ENCODE measurements at regions not wholly inside any gene's neighbourhood (a gene's known extent, or its start where the extent isn't known, plus 50 kb on each side); places are given as distances from the start of the nearest gene placed in this dataset.

GRCh38 chr6:56727097-56727850, 84.6 kb upstream of the DST start (continued):
- no peak for TF ChIP-seq SOX13 (IDR thresholded peaks at IDR 0.05)
- TF ChIP-seq SOX13 (CRISPR knock-in tag; conservative IDR thresholded peaks at IDR 0.05 in 1 of 2, IDR thresholded peaks at IDR 0.05 in 1 of 2) = peak in 1 of 2 experiments; percentile 73; a peak in 2 of 4 replicates
- TF ChIP-seq ZNF784 (CRISPR knock-in tag; IDR thresholded peaks at IDR 0.05; ENCODE audit: borderline replicate concordance) = no peak
- no peak for TF ChIP-seq CHCHD3 (CRISPR knock-in tag; IDR thresholded peaks at IDR 0.05)
- peak; percentile 10; the same call in 1 of the 2 replicates for TF ChIP-seq GATAD2A (CRISPR knock-in tag; IDR thresholded peaks at IDR 0.05)
- no peak for TF ChIP-seq ESRRA (CRISPR knock-in tag; IDR thresholded peaks at IDR 0.05; ENCODE audit: low read depth)
- 0 out of 2 replicates have a peak, but pooled peaks have one; percentile 9 for TF ChIP-seq SALL1 (CRISPR knock-in tag; IDR thresholded peaks at IDR 0.05)
- TF ChIP-seq PAXIP1 (CRISPR knock-in tag; conservative IDR thresholded peaks at IDR 0.05) = 0 out of 2 replicates have a peak, but pooled peaks have one; percentile 22
- TF ChIP-seq ARID3A (IDR thresholded peaks at IDR 0.05; ENCODE audit: low read depth, low read length) = peak; percentile 37
- peak; percentile 55; the same call in 1 of the 2 replicates for TF ChIP-seq ZSCAN31 (CRISPR knock-in tag; IDR thresholded peaks at IDR 0.05; ENCODE audit: low read depth)
- no peak for TF ChIP-seq SOX6 (IDR thresholded peaks at IDR 0.05)
- TF ChIP-seq SOX6 (CRISPR knock-in tag; IDR thresholded peaks at IDR 0.05) = peak; percentile 50; the same call in 1 of the 2 replicates
- TF ChIP-seq ZNF7 (CRISPR knock-in tag; IDR thresholded peaks at IDR 0.05) = peak; percentile 96
- TF ChIP-seq IKZF1 (IDR thresholded peaks at IDR 0.05) = no peak
- TF ChIP-seq BCL6 (CRISPR knock-in tag; IDR thresholded peaks at IDR 0.05) = 0 out of 2 replicates have a peak, but pooled peaks have one; percentile 15
- TF ChIP-seq ZNF512B (CRISPR knock-in tag; IDR thresholded peaks at IDR 0.05; ENCODE audit: borderline replicate concordance) = 0 out of 2 replicates have a peak, but pooled peaks have one; percentile 22
- TF ChIP-seq PPARG (CRISPR knock-in tag; conservative IDR thresholded peaks at IDR 0.05) = peak; percentile 39; the same call in 1 of the 2 replicates
- no peak for TF ChIP-seq CREB1 (IDR thresholded peaks at IDR 0.05)
- TF ChIP-seq CREB1 (CRISPR knock-in tag; IDR thresholded peaks at IDR 0.05) = peak; percentile 55; the same call in 1 of the 2 replicates
- TF ChIP-seq HOXA3 (CRISPR knock-in tag; IDR thresholded peaks at IDR 0.05) = no peak
- no peak for TF ChIP-seq ISL2 (CRISPR knock-in tag; IDR thresholded peaks at IDR 0.05)
- 0 out of 2 replicates have a peak, but pooled peaks have one; percentile 45 for TF ChIP-seq ZNF138 (CRISPR knock-in tag; IDR thresholded peaks at IDR 0.05; ENCODE audit: low read depth)
- no peak for TF ChIP-seq ZNF367 (CRISPR knock-in tag; IDR thresholded peaks at IDR 0.05; ENCODE audit: borderline replicate concordance)

Data from HepG2 (cell line).